Stomach (tissue), 8 donors: ENCODE measurements at regions not wholly inside any gene's neighbourhood (a gene's known extent, or its start where the extent isn't known, plus 50 kb on each side); places are given as distances from the start of the nearest gene placed in this dataset.

Source experiments
- DNase-seq, 2 donors: peaks; one replicate each; pipeline versions ENCODE4 v3.0.0 to v3.0.0-alpha.2; 2013 to 2019
- H3K27ac ChIP-seq, 5 donors: fragments of 200-600 bp in 4 of 5; sonication (generic) in 4 of 5; one replicate each; pipeline ENCODE4 v1.5.1; 2013 to 2019; ENCODE audit warnings: mild to moderate bottlenecking in 1 of 5, moderate library complexity in 1 of 5
- H3K27me3 ChIP-seq, 3 donors: fragments of 200-600 bp; sonication (generic); one replicate each; pipeline ENCODE4 v1.5.1; 2017 to 2019; ENCODE audit warnings: mixed run types in 1 of 3
- H3K36me3 ChIP-seq, 4 donors: fragments of 200-600 bp; sonication (generic); 1 replicate in 3 of 4; 2 replicates in 1 of 4; pipeline ENCODE4 v1.5.1; 2016 to 2019
- H3K4me1 ChIP-seq, 4 donors: fragments of 200-600 bp; sonication (generic); one replicate each; pipeline ENCODE4 v1.5.1; 2016 to 2019
- H3K4me3 ChIP-seq, 4 donors: fragments of 200-600 bp; sonication (generic) in 3 of 4; one replicate each; pipeline ENCODE4 v1.5.1; 2016 to 2019; ENCODE audit warnings: mild to moderate bottlenecking in 1 of 4
- H3K9me3 ChIP-seq, 4 donors: fragments of 200-600 bp; sonication (generic); one replicate each; pipeline ENCODE4 v1.5.1; 2016 to 2019
- CTCF ChIP-seq, 7 experiments: fragments of 450-650 bp in 4 of 7; fragments of 200-600 bp in 3 of 7; sonication (generic) in 3 of 7; IDR thresholded peaks; one replicate each; pipeline ENCODE4 v1.5.1; 2016 to 2019; ENCODE audit warnings: antibody characterized with exemption in 7 of 7, control low read depth in 2 of 7, mild to moderate bottlenecking in 1 of 7
- EP300 ChIP-seq: sonication (generic); formaldehyde crosslinking; IDR thresholded peaks from one replicate; pipeline ENCODE4 v1.6.1; 2017; ENCODE audit warnings: antibody characterized with exemption
- POLR2A ChIP-seq, 4 donors: fragments of 450-650 bp; IDR thresholded peaks; one replicate each; pipeline ENCODE4 v1.6.1; 2016; ENCODE audit warnings: antibody characterized with exemption in 4 of 4, control low read depth in 2 of 4, mild to moderate bottlenecking in 1 of 4, moderate library complexity in 1 of 4
- POLR2AphosphoS5 ChIP-seq, 3 donors: sonication (generic); formaldehyde crosslinking; IDR thresholded peaks; one replicate each; pipeline ENCODE4 v1.6.1; 2016; ENCODE audit warnings: antibody characterized with exemption in 3 of 3
- WGBS, 5 donors: extraction: QIAGEN DNeasy Blood & Tissue Kit in 3 of 5; methylation state at CpG; one replicate each; pipeline versions ENCODE4 v1.1.5 to v1.1.7; 2013 to 2018; 5-methylcytosine and 5-hydroxymethylcytosine counted together
- intact Hi-C: fragments of 100-400 bp; cut with DNase I; formaldehyde crosslinking; loops from one replicate; pipeline ENCODE4 v1.15.1; 2023; ENCODE audit warnings: low total_unique reads
- donor health status: healthy with polysubstance abuse.
- donor health status: Bipolar disorder and iron deficiency.
- donor health status: healthy.

DNA sequence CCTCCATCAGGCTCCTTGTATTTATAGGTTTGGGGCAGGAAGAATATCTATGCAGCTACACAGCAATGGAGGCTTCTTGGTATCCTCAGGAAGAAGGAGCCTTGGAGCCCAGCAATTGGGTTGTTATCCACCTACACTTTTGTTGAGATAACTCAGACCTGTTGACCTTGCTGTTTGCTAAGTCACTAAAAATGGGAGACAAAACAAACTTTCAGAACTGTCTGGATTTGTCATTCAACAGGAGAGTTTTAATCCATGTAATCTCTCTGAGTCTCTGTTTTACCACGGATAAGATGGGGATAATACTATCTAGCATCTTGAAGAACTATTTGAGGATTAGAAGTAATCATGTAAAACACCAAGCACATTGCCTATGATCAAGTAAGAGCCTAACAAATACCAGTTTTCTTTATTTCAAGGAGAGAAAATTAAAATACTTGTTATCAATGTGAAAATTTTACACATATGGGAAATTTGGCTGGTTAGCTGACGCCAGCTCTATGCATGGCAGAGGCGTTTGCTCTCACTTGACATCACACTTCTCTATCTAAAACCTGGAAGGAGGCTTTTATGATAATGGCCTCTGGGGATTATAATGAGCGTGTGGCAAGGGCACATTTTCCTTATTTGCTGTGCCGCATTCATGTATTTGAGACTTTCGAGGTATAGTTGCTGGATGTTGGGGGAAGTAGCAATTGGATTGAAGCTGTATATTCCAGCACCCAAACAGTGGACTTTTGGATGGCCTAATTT is 215.6 kb downstream of the PDCD6IP start:
- intact Hi-C loops: no loop called here
- peaks cover 0 to 16% (median 2%) of the 10 kb centered on the region in 4 donors for H3K4me1 ChIP-seq
- no peak overlapping the region for H3K4me3 ChIP-seq
- DNase-seq: no peak
- H3K36me3 ChIP-seq: no peaks in the 10 kb centered on the region
- no peaks in the 10 kb centered on the region for H3K9me3 ChIP-seq
- TF ChIP-seq POLR2A (IDR thresholded peaks at IDR 0.05) (no peak), CTCF (IDR thresholded peaks at IDR 0.05) (no peak), POLR2AphosphoS5 (IDR thresholded peaks at IDR 0.05) (no peak), EP300 (no peak)
- no peaks in the 10 kb centered on the region for H3K27me3 ChIP-seq
- H3K27ac ChIP-seq: no peak overlapping the region
- 78 to 87% (median 80%) methylated on average over 6 of the region's 6 CpGs for WGBS, 5 donors

GRCh38 chr3:34015204-34016142 is 217.0 kb downstream of the PDCD6IP start:
- no peaks in the 10 kb centered on the region for H3K36me3 ChIP-seq
- H3K9me3 ChIP-seq: no peaks in the 10 kb centered on the region
- H3K27ac ChIP-seq: no peak overlapping the region
- H3K4me1 ChIP-seq: peaks cover 0 to 16% (median 2%) of the 10 kb centered on the region in 4 donors
- 82 to 85% (median 84%) methylated on average over 9 of the region's 9 CpGs for WGBS, 5 donors
- no peaks in the 10 kb centered on the region for H3K27me3 ChIP-seq
- DNase-seq: no peak
- H3K4me3 ChIP-seq: no peak overlapping the region
- TF ChIP-seq CTCF (IDR thresholded peaks at IDR 0.05): no peak
- TF ChIP-seq POLR2A (IDR thresholded peaks at IDR 0.05): no peak
- TF ChIP-seq EP300: no peak
- no peak for TF ChIP-seq POLR2AphosphoS5 (IDR thresholded peaks at IDR 0.05)
- intact Hi-C loops: no loop called here

- TF ChIP-seq CTCF (IDR thresholded peaks at IDR 0.05): no peak
- intact Hi-C loops: no loop called here
- no peaks in the 10 kb centered on the region for H3K36me3 ChIP-seq
- WGBS, 5 donors: 63 to 73% (median 68%) methylated on average over 6 of the region's 6 CpGs
- DNase-seq: peak in 1 of 2 donors; percentile 33
- no peak overlapping the region for H3K27ac ChIP-seq
- H3K4me3 ChIP-seq: no peak overlapping the region
- no peaks in the 10 kb centered on the region for H3K27me3 ChIP-seq
- H3K9me3 ChIP-seq: no peaks in the 10 kb centered on the region
- peaks cover 0 to 6% (median 0%) of the 10 kb centered on the region in 4 donors for H3K4me1 ChIP-seq
These were observed 218.6 kb downstream of the PDCD6IP start for GRCh38 chr3:34016925-34017587.

DNA sequence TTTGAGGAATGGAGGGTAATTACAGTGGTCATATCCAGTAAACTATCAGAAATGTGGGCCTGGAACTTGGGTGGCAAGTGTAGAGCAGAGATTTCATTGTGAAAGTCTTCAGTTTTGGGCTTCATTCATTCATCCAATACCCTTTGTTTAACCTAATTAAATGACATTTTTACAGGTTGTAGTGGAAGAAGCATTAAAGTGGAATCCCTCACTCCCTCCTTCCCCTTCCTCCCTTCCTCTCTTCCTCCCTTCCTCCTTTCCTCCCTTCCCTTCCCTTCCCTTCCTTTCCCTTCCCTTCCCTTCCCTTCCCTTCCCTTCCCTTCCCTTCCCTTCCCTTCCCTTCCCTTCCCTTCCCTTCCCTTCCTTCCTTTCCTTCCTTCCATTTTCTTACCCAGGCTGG is 219.3 kb downstream of the PDCD6IP start:
- Histone ChIP-seq H3K36me3 (no peaks in the 10 kb centered on the region), H3K27ac (no peak overlapping the region), H3K9me3 (no peaks in the 10 kb centered on the region), H3K4me3 (no peak overlapping the region), H3K27me3 (no peaks in the 10 kb centered on the region), H3K4me1 (no peaks in the 10 kb centered on the region)
- TF ChIP-seq POLR2A (IDR thresholded peaks at IDR 0.05) (no peak), CTCF (IDR thresholded peaks at IDR 0.05) (no peak), POLR2AphosphoS5 (IDR thresholded peaks at IDR 0.05) (no peak), EP300 (no peak)
- intact Hi-C loops: no loop called here
- DNase-seq: no peak
